GM12891 (cell line): ENCODE measurements at regions not wholly inside any gene's neighbourhood (a gene's known extent, or its start where the extent isn't known, plus 50 kb on each side); places are given as distances from the start of the nearest gene placed in this dataset.
"Not testable (repeated sequence)": the region's sequence is repeated elsewhere in the genome, so short reads cannot be mapped to it uniquely, and the experiment has no call there.

ENCODE experiments used
- DNase-seq: peaks from one replicate; pipeline ENCODE4 v3.0.0; 2011; ENCODE audit warnings: low spot score; ENCODE audit not compliant: insufficient read length
- FAIRE-seq: peaks from 2 replicates; lab custom pipeline; 2011; peaks lifted over from hg19 to GRCh38; lab: Jason Lieb, UNC
- PAX5 ChIP-seq: IDR thresholded peaks from 2 replicates; pipeline ENCODE4 v1.6.1; 2011; ENCODE audit warnings: low read length, moderate library complexity, mild to moderate bottlenecking; ENCODE audit not compliant: insufficient read depth, severe bottlenecking
- POLR2A ChIP-seq: IDR thresholded peaks from 2 replicates; pipeline ENCODE4 v1.6.1; 2011; ENCODE audit warnings: low read depth, low read length, control low read depth
- POLR2AphosphoS5 ChIP-seq: IDR thresholded peaks from 2 replicates; pipeline ENCODE4 v1.6.1; 2011; ENCODE audit warnings: low read depth, low read length, control low read depth
- POU2F2 ChIP-seq: IDR thresholded peaks from 2 replicates; pipeline ENCODE4 v1.6.1; 2011; ENCODE audit warnings: low read depth, mild to moderate bottlenecking, control low read depth, low read length, moderate library complexity
- SPI1 ChIP-seq: IDR thresholded peaks from 2 replicates; pipeline ENCODE4 v1.6.1; 2011; ENCODE audit warnings: low read depth, low read length, control low read depth
- TAF1 ChIP-seq: IDR thresholded peaks from 2 replicates; pipeline ENCODE4 v1.6.1; 2011; ENCODE audit warnings: low read depth, low read length, control low read depth

GRCh38 chr17:52410781-52411180 lies 252.3 kb upstream of the CA10 start:
- DNase-seq (no peak), FAIRE-seq (no peak)

GRCh38 chr17:52409222-52409621 lies 250.7 kb upstream of the CA10 start:
- DNase-seq, FAIRE-seq: not testable (repeated sequence)

More at GRCh38 chr17:52410781-52411180, 252.3 kb upstream of the CA10 start:
- TF ChIP-seq POLR2A (no peak), POLR2AphosphoS5 (no peak), SPI1 (no peak), PAX5 (no peak), POU2F2 (no peak), TAF1 (no peak)

- TF ChIP-seq PAX5 (no peak), TAF1 (no peak), POLR2A (no peak), SPI1 (no peak), POU2F2 (no peak), POLR2AphosphoS5 (no peak)
- DNase-seq = no peak
- FAIRE-seq = no peak
Measured at GRCh38 chr17:52395308-52395707, 236.8 kb upstream of the CA10 start.

- no peak for TF ChIP-seq POU2F2
- TF ChIP-seq TAF1 = no peak
- no peak for TF ChIP-seq PAX5
- TF ChIP-seq SPI1 = no peak
- no peak for TF ChIP-seq POLR2AphosphoS5
- TF ChIP-seq POLR2A = no peak
- no peak for DNase-seq
- no peak for FAIRE-seq
Measured at GRCh38 chr17:52390422-52390821, 231.9 kb upstream of the CA10 start.

GRCh38 chr17:52389632-52390031 lies 231.1 kb upstream of the CA10 start:
- FAIRE-seq (no peak), DNase-seq (no peak)
- TF ChIP-seq POU2F2 = no peak
- no peak for TF ChIP-seq POLR2A
- no peak for TF ChIP-seq PAX5
- TF ChIP-seq SPI1 = no peak
- TF ChIP-seq POLR2AphosphoS5 = no peak
- TF ChIP-seq TAF1 = no peak

- no peak for FAIRE-seq
Measured at GRCh38 chr17:52388941-52389340, 230.4 kb upstream of the CA10 start.

GRCh38 chr17:52384695-52385094 lies 226.2 kb upstream of the CA10 start:
- TF ChIP-seq POLR2AphosphoS5 (no peak), PAX5 (no peak), POU2F2 (no peak), POLR2A (no peak), TAF1 (no peak), SPI1 (no peak)
- FAIRE-seq (no peak), DNase-seq (no peak)

More at GRCh38 chr17:52388941-52389340, 230.4 kb upstream of the CA10 start:
- TF ChIP-seq POU2F2 (no peak), POLR2A (no peak), PAX5 (no peak), POLR2AphosphoS5 (no peak)
- no peak for DNase-seq

GRCh38 chr17:52383493-52384100 lies 225.1 kb upstream of the CA10 start:
- peak; percentile 93 for FAIRE-seq
- peak; percentile 15 for DNase-seq
- no peak for TF ChIP-seq POLR2AphosphoS5
- no peak for TF ChIP-seq TAF1
- no peak for TF ChIP-seq SPI1
- no peak for TF ChIP-seq POU2F2
- TF ChIP-seq POLR2A = no peak
- no peak for TF ChIP-seq PAX5

GRCh38 chr17:52378860-52379259 lies 220.3 kb upstream of the CA10 start:
- FAIRE-seq = no peak
- DNase-seq = no peak
- TF ChIP-seq PAX5 = no peak
- TF ChIP-seq POLR2AphosphoS5 = no peak
- no peak for TF ChIP-seq TAF1
- no peak for TF ChIP-seq POU2F2
- TF ChIP-seq POLR2A = no peak

- no peak for TF ChIP-seq SPI1
- DNase-seq (no peak), FAIRE-seq (no peak)
Measured at GRCh38 chr17:52376137-52376536, 217.6 kb upstream of the CA10 start.

- FAIRE-seq (no peak), DNase-seq (no peak)
- TF ChIP-seq SPI1 (no peak), POLR2A (no peak), TAF1 (no peak), POU2F2 (no peak), POLR2AphosphoS5 (no peak), PAX5 (no peak)
Measured at GRCh38 chr17:52368886-52369285, 210.4 kb upstream of the CA10 start.
